ENCODE measurements at regions not wholly inside any gene's neighbourhood (a gene's known extent, or its start where the extent isn't known, plus 50 kb on each side); places are given as distances from the start of the nearest gene placed in this dataset.

DNA sequence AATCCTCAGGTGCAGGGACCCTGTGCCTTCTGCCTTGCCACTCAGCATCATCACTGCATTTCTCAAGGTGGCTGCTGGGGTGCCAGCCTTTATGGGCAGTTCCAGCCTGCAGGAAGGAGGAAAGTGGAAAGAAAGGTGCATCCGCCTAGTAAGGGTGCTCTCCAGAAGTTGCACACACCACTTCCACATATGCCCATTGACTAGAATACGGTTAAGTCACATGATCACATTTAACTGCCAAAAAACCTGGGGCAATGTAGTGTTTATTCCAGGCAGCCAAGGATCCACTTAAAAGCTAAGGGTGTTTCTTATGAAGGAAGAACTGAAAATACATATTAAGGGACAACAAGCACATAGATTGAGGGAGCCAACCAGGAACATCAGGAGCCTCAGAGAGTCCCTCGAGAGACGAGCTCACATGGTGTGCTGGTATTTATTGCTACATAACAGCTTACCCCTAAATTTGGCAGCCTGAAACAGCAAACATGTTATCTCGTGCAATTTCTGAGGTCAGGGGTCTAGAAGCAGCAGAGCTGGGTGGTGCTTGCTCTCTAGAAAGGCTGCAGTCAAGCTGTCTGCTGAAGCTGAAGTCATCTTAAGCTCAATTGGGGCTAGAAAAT lies 52.0 kb upstream of the MMP2 start:
- no peak overlapping the region for H3K4me2 ChIP-seq (ENCODE audit: insufficient read depth, low read length)
- DNase-seq (ENCODE audit: extremely low read depth in 1 of 4, low spot score in 3 of 4) (no peak), FAIRE-seq (no peak), ATAC-seq (no peak)
- no peak overlapping the region for H3K27ac ChIP-seq (ENCODE audit: extremely low read depth, low read depth, low read length)
- H4K20me1 ChIP-seq (replicated peaks; ENCODE audit: control insufficient read depth, insufficient read depth, low read length), result no peaks in the 10 kb centered on the region
- H3K27me3 ChIP-seq (ENCODE audit: control insufficient read depth in 2 of 2, insufficient read depth in 2 of 2, low read length in 2 of 2), result peaks cover 0 to 3% of the 10 kb centered on the region in 2 experiments; a peak in 1 of 5 replicates
- no peaks in the 10 kb centered on the region for H3K79me2 ChIP-seq (ENCODE audit: control insufficient read depth, insufficient read depth, low read length)
- TF ChIP-seq, protein P1, sequence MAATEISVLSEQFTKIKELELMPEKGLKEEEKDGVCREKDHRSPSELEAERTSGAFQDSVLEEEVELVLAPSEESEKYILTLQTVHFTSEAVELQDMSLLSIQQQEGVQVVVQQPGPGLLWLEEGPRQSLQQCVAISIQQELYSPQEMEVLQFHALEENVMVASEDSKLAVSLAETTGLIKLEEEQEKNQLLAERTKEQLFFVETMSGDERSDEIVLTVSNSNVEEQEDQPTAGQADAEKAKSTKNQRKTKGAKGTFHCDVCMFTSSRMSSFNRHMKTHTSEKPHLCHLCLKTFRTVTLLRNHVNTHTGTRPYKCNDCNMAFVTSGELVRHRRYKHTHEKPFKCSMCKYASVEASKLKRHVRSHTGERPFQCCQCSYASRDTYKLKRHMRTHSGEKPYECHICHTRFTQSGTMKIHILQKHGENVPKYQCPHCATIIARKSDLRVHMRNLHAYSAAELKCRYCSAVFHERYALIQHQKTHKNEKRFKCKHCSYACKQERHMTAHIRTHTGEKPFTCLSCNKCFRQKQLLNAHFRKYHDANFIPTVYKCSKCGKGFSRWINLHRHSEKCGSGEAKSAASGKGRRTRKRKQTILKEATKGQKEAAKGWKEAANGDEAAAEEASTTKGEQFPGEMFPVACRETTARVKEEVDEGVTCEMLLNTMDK (IDR thresholded peaks at IDR 0.05; ENCODE audit: borderline replicate concordance, insufficient read depth, low read depth, low read length, poor library complexity, severe bottlenecking), result no peak
- TF ChIP-seq KAT7 (CRISPR knock-in tag; IDR thresholded peaks at IDR 0.05; ENCODE audit: borderline replicate concordance), result no peak
- TF ChIP-seq, protein P2, sequence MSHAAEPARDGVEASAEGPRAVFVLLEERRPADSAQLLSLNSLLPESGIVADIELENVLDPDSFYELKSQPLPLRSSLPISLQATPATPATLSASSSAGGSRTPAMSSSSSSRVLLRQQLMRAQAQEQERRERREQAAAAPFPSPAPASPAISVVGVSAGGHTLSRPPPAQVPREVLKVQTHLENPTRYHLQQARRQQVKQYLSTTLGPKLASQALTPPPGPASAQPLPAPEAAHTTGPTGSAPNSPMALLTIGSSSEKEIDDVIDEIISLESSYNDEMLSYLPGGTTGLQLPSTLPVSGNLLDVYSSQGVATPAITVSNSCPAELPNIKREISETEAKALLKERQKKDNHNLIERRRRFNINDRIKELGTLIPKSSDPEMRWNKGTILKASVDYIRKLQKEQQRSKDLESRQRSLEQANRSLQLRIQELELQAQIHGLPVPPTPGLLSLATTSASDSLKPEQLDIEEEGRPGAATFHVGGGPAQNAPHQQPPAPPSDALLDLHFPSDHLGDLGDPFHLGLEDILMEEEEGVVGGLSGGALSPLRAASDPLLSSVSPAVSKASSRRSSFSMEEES (CRISPR knock-in tag; IDR thresholded peaks at IDR 0.05), result peak; percentile 82
- H3K9me1 ChIP-seq (ENCODE audit: control insufficient read depth, insufficient read depth, low read length), result no peaks in the 10 kb centered on the region
- no peaks in the 10 kb centered on the region for H3K9me3 ChIP-seq (replicated peaks; ENCODE audit: control insufficient read depth, insufficient read depth, low read depth, low read length)
- no TSS peak for BruUV-seq (replicated peaks)
- H2AFZ ChIP-seq (ENCODE audit: low read depth, low read length), result no peak overlapping the region
- ChIA-PET CTCF (ENCODE audit: low intra/inter-chr PET ratio) (no interaction called here), POLR2A (interaction anchor here (0.6 kb wide), 1 partner anchor 35 kb away, joined by 3 read pairs; no protein-coding TSS in a partner anchor)
- no peaks in the 10 kb centered on the region for H3K4me1 ChIP-seq (replicated peaks in 1 of 2; ENCODE audit: control insufficient read depth in 2 of 2, insufficient read depth in 2 of 2, low read length in 2 of 2)
- no peaks in the 10 kb centered on the region for H3K36me3 ChIP-seq (ENCODE audit: control insufficient read depth, insufficient read depth, low read length)
- H3K9ac ChIP-seq (ENCODE audit: insufficient read depth in 1 of 2, low read depth in 2 of 2, low read length in 2 of 2), result no peak overlapping the region
- no peak overlapping the region for H3K4me3 ChIP-seq
- 2% methylated on average over 5 of the region's 5 CpGs for WGBS (ENCODE audit: insufficient coverage, low coverage, missing lambda C conversion rate)
- in situ Hi-C loops (cut with MboI), result no loop called here
- intact Hi-C loops (cut with micrococcal nuclease), result no loop called here
